K562 (cell line): ENCODE measurements at regions not wholly inside any gene's neighbourhood (a gene's known extent, or its start where the extent isn't known, plus 50 kb on each side); places are given as distances from the start of the nearest gene placed in this dataset.

ENCODE experiments used
- ATAC-seq: fragments of 200-7000 bp; cut with Tn5 transposase; 3 replicates; pipeline ENCODE4 v1.9.1; 2020; ENCODE audit warnings: moderate library complexity
- BruUV-seq: library from RNA; stranded (reverse); fragments of 400-500 nt; replicated peaks from 2 replicates; lab custom pipeline; 2021; lab: Mats Ljungman, UMichigan
- CTCF ChIA-PET: fragments of 300-600 bp; formaldehyde crosslinking; extraction: SDS; loops from one replicate; lab custom pipeline; 2021; ENCODE audit warnings: low intra/inter-chr PET ratio; lab: Yijun Ruan, JAX
- POLR2A ChIA-PET: fragments of 300-600, 350-650 bp; sonication (Branson Sonifier 250); formaldehyde crosslinking; extraction: SDS; loops from one replicate; lab custom pipeline; 2021; ENCODE audit warnings: antibody characterized with exemption, inconsistent platforms; lab: Yijun Ruan, JAX
- DNase-seq, 4 experiments: peaks; one replicate each; pipeline versions ENCODE4 v3.0.0 to v3.0.0-alpha.2; 2011 to 2018; ENCODE audit warnings: low spot score in 3 of 4, mixed read lengths in 3 of 4; ENCODE audit errors: extremely low read depth in 1 of 4
- FAIRE-seq: peaks from 2 replicates; lab custom pipeline; 2011; peaks lifted over from hg19 to GRCh38; lab: Jason Lieb, UNC
- H2AFZ ChIP-seq: 2 replicates; pipeline ENCODE4 v1.6.0; 2011; ENCODE audit warnings: low read depth, low read length, control low read depth, inconsistent platforms
- H3K27ac ChIP-seq: fragments of 200-600 bp; 3 replicates; pipeline ENCODE4 v1.8.0; 2011; ENCODE audit warnings: low read depth, mild to moderate bottlenecking, control low read depth, inconsistent platforms, low read length, moderate library complexity, mixed read lengths; ENCODE audit errors: extremely low read depth
- H3K27me3 ChIP-seq, 2 experiments: fragments of 300-600 bp in 1 of 2; 2 replicates in 1 of 2; 3 replicates in 1 of 2; pipeline versions ENCODE4 v1.6.0 to v1.8.0; 2011; ENCODE audit warnings: inconsistent platforms in 2 of 2, low read length in 2 of 2, mild to moderate bottlenecking in 1 of 2, mixed read lengths in 1 of 2, moderate library complexity in 1 of 2; ENCODE audit not compliant: control insufficient read depth in 2 of 2, insufficient read depth in 2 of 2
- H3K36me3 ChIP-seq: fragments of 300-600 bp; 3 replicates; pipeline ENCODE4 v1.8.0; 2011; ENCODE audit warnings: mild to moderate bottlenecking, low read length, inconsistent platforms; ENCODE audit not compliant: control insufficient read depth, insufficient read depth
- H3K4me1 ChIP-seq, 2 experiments: fragments of 200-600 bp in 1 of 2; replicated peaks in 1 of 2; 2 replicates in 1 of 2; 3 replicates in 1 of 2; pipeline versions ENCODE4 v1.5.1 to v1.8.0; 2011; ENCODE audit warnings: inconsistent platforms in 2 of 2, low read length in 2 of 2, mild to moderate bottlenecking in 1 of 2, mixed read lengths in 1 of 2, moderate library complexity in 1 of 2; ENCODE audit not compliant: control insufficient read depth in 2 of 2, insufficient read depth in 2 of 2
- H3K4me2 ChIP-seq: 2 replicates; pipeline ENCODE4 v1.6.1; 2011; ENCODE audit warnings: low read length, control low read depth, inconsistent platforms, mixed read lengths; ENCODE audit not compliant: insufficient read depth
- H3K4me3 ChIP-seq: fragments of 200-600 bp; sonication (generic), shearing (Covaris generic); 2 replicates; pipeline ENCODE4 v1.5.1; 2016; ENCODE audit warnings: control low read depth, inconsistent platforms
- H3K79me2 ChIP-seq: fragments of 200-600 bp; 3 replicates; pipeline ENCODE4 v1.8.0; 2011; ENCODE audit warnings: low read length, inconsistent platforms; ENCODE audit not compliant: control insufficient read depth, insufficient read depth
- H3K9ac ChIP-seq, 2 experiments: 2 replicates each; pipeline versions ENCODE4 v1.6.0 to v1.6.1; 2011; ENCODE audit warnings: low read depth in 2 of 2, low read length in 2 of 2, control low read depth in 1 of 2, inconsistent platforms in 1 of 2, mild to moderate bottlenecking in 1 of 2, mixed read lengths in 1 of 2; ENCODE audit not compliant: insufficient read depth in 1 of 2
- H3K9me1 ChIP-seq: one replicate; pipeline ENCODE4 v1.6.0; 2011; ENCODE audit warnings: inconsistent platforms, mild to moderate bottlenecking, low read length, moderate library complexity; ENCODE audit not compliant: control insufficient read depth, insufficient read depth
- H3K9me3 ChIP-seq: replicated peaks from 2 replicates; pipeline ENCODE4 v1.5.1; 2011; ENCODE audit warnings: low read depth, low read length, inconsistent platforms; ENCODE audit not compliant: control insufficient read depth, insufficient read depth
- H4K20me1 ChIP-seq: replicated peaks from 2 replicates; pipeline ENCODE4 v1.6.1; 2011; ENCODE audit warnings: low read length, inconsistent platforms, mixed read lengths; ENCODE audit not compliant: control insufficient read depth, insufficient read depth
- HCFC1 ChIP-seq: IDR thresholded peaks from 2 replicates; pipeline ENCODE4 v1.6.1; 2012; ENCODE audit warnings: low read depth, low read length, improper control_type of control experiment
- KAT7 ChIP-seq: sonication (generic); formaldehyde crosslinking; IDR thresholded peaks from 2 replicates; pipeline ENCODE4 v1.8.0; 2022; ENCODE audit warnings: missing genetic modification reagents, mild to moderate bottlenecking, borderline replicate concordance
- KDM4B ChIP-seq, 2 experiments: fragments of 450-650 bp in 1 of 2; sonication (generic) in 1 of 2; IDR thresholded peaks; 2 replicates each; pipeline ENCODE4 v1.6.1; 2016 to 2017; ENCODE audit warnings: borderline replicate concordance in 2 of 2, antibody characterized with exemption in 1 of 2, low read depth in 1 of 2, mild to moderate bottlenecking in 1 of 2
- KLF13 ChIP-seq: fragments of 450-650 bp; IDR thresholded peaks from 2 replicates; pipeline ENCODE4 v1.6.1; 2016; ENCODE audit warnings: missing genetic modification characterization, low read depth, mild to moderate bottlenecking, missing compliant biosample characterization, moderate library complexity, borderline replicate concordance
- KLF6 ChIP-seq: fragments of 250-450 bp; sonication (Bioruptor Pico); IDR thresholded peaks from 2 replicates; pipeline ENCODE4 v1.4.0; 2020; ENCODE audit warnings: mild to moderate bottlenecking, moderate library complexity, borderline replicate concordance
- PHB ChIP-seq: fragments of 250-450 bp; sonication (Bioruptor Pico); IDR thresholded peaks from 2 replicates; pipeline ENCODE4 v1.5.0; 2021
- STAT5A ChIP-seq: IDR thresholded peaks from 2 replicates; pipeline ENCODE4 v1.6.1; 2012; ENCODE audit warnings: low read length, inconsistent platforms, borderline replicate concordance
- TCF7 ChIP-seq: sonication (generic); IDR thresholded peaks from 2 replicates; pipeline ENCODE4 v1.6.1; 2016; ENCODE audit warnings: antibody characterized with exemption, borderline replicate concordance
- YBX1 ChIP-seq: fragments of 450-650 bp; IDR thresholded peaks from 2 replicates; pipeline ENCODE4 v1.7.1; 2016; ENCODE audit warnings: mild to moderate bottlenecking
- ZNF143 ChIP-seq: sonication (generic); formaldehyde crosslinking; IDR thresholded peaks from 2 replicates; pipeline ENCODE4 v1.9.0; 2022; ENCODE audit warnings: mild to moderate bottlenecking, missing genetic modification reagents
- ZNF584 ChIP-seq: fragments of 200-800 bp; sonication (Bioruptor generic); IDR thresholded peaks from 2 replicates; pipeline ENCODE4 v1.6.1; 2016; ENCODE audit warnings: low read depth, mild to moderate bottlenecking, missing genetic modification characterization, missing compliant biosample characterization
- ZNF696 ChIP-seq: fragments of 250-450 bp; sonication (Bioruptor Pico); conservative IDR thresholded peaks from 2 replicates; pipeline ENCODE4 v1.4.0; 2020; ENCODE audit warnings: mild to moderate bottlenecking, moderate library complexity
- WGBS: fragments of 100-300 bp; shearing (Covaris generic); methylation state at CpG from one replicate; pipeline ENCODE4 v1.1.6; 2016; ENCODE audit warnings: low coverage, mixed read lengths; ENCODE audit not compliant: insufficient coverage; ENCODE audit errors: missing lambda C conversion rate; 5-methylcytosine and 5-hydroxymethylcytosine counted together
- in situ Hi-C: fragments of 300-500 bp; cut with MboI; formaldehyde crosslinking; loops from 4 replicates; pipeline ENCODE4 v1.15.0; 2018; ENCODE audit warnings: inconsistent platforms, mixed read lengths
- intact Hi-C: fragments of 100-400 bp; cut with micrococcal nuclease; formaldehyde crosslinking; loops from 2 replicates; pipeline ENCODE4 v1.14.2; 2022
- TF ChIP-seq, protein P1 (sequence below), 2 experiments: fragments of 450-650 bp; conservative IDR thresholded peaks; 2 replicates each; pipeline ENCODE4 v1.6.1; 2017; ENCODE audit warnings: mild to moderate bottlenecking in 2 of 2, moderate library complexity in 2 of 2
- TF ChIP-seq, protein P2 (sequence below): fragments of 150-350 bp; conservative IDR thresholded peaks from 2 replicates; pipeline ENCODE4 v1.6.1; 2014; ENCODE audit warnings: low read length
- TF ChIP-seq, protein P3 (sequence below): sonication (generic); formaldehyde crosslinking; IDR thresholded peaks from 2 replicates; pipeline ENCODE4 v1.8.1; 2023; ENCODE audit warnings: mild to moderate bottlenecking, missing genetic modification reagents

DNA sequence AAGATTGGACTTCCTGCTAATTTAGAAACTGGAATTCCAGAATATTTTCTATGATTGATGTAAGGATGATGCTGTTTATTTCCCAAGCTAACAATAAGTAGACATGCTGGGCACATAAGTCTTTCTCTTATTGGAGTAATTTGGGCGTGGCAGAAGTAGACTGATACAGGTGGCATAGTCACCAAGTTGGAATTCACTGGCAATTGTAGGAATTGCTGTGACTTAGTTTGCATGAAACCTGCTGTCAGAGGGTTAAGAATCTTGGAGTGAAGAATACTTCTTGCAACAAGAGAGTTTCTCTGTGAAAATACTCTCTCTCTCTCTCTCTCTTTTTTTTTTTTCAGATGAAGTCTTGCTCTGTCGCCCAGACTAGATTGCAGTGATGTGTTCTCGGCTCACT is 569.7 kb downstream of the REEP3 start:
- 3% methylated on average over 3 of the region's 3 CpGs for WGBS
- ATAC-seq: no peak
- Histone ChIP-seq H4K20me1 (no peaks in the 10 kb centered on the region), H3K4me1 (no peaks in the 10 kb centered on the region), H3K27ac (no peak overlapping the region), H3K36me3 (no peaks in the 10 kb centered on the region), H3K79me2 (no peaks in the 10 kb centered on the region), H3K9me1 (no peaks in the 10 kb centered on the region), H3K4me2 (no peak overlapping the region), H3K9ac (no peak overlapping the region), H2AFZ (no peak overlapping the region), H3K4me3 (no peak overlapping the region), H3K9me3 (no peaks in the 10 kb centered on the region), H3K27me3 (no peaks in the 10 kb centered on the region)
- no peak for FAIRE-seq
- intact Hi-C loops (no loop called here), in situ Hi-C loops (no loop called here)
- no peak for DNase-seq
- ChIA-PET POLR2A (no interaction called here), CTCF (no interaction called here)
- BruUV-seq: no TSS peak
- TF ChIP-seq ZNF143 (CRISPR knock-in tag): no peak
- TF ChIP-seq YBX1: no peak
- no peak for TF ChIP-seq ZNF696
- TF ChIP-seq TCF7: no peak
- no peak for TF ChIP-seq KAT7 (CRISPR knock-in tag)
- no peak for TF ChIP-seq ZNF584
- TF ChIP-seq, protein P1, sequence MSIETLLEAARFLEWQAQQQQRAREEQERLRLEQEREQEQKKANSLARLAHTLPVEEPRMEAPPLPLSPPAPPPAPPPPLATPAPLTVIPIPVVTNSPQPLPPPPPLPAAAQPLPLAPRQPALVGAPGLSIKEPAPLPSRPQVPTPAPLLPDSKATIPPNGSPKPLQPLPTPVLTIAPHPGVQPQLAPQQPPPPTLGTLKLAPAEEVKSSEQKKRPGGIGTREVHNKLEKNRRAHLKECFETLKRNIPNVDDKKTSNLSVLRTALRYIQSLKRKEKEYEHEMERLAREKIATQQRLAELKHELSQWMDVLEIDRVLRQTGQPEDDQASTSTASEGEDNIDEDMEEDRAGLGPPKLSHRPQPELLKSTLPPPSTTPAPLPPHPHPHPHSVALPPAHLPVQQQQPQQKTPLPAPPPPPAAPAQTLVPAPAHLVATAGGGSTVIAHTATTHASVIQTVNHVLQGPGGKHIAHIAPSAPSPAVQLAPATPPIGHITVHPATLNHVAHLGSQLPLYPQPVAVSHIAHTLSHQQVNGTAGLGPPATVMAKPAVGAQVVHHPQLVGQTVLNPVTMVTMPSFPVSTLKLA (conservative IDR thresholded peaks at IDR 0.05): no peak
- TF ChIP-seq PHB (CRISPR knock-in tag): no peak
- no peak for TF ChIP-seq KLF13 (tag)
- TF ChIP-seq KDM4B (IDR thresholded peaks at IDR 0.05; ENCODE audit: borderline replicate concordance in 2 of 2, low read depth in 1 of 2): no peak
- TF ChIP-seq, protein P2, sequence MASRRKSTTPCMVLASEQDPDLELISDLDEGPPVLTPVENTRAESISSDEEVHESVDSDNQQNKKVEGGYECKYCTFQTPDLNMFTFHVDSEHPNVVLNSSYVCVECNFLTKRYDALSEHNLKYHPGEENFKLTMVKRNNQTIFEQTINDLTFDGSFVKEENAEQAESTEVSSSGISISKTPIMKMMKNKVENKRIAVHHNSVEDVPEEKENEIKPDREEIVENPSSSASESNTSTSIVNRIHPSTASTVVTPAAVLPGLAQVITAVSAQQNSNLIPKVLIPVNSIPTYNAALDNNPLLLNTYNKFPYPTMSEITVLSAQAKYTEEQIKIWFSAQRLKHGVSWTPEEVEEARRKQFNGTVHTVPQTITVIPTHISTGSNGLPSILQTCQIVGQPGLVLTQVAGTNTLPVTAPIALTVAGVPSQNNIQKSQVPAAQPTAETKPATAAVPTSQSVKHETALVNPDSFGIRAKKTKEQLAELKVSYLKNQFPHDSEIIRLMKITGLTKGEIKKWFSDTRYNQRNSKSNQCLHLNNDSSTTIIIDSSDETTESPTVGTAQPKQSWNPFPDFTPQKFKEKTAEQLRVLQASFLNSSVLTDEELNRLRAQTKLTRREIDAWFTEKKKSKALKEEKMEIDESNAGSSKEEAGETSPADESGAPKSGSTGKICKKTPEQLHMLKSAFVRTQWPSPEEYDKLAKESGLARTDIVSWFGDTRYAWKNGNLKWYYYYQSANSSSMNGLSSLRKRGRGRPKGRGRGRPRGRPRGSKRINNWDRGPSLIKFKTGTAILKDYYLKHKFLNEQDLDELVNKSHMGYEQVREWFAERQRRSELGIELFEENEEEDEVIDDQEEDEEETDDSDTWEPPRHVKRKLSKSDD: no peak
- TF ChIP-seq HCFC1: no peak
- TF ChIP-seq, protein P3, sequence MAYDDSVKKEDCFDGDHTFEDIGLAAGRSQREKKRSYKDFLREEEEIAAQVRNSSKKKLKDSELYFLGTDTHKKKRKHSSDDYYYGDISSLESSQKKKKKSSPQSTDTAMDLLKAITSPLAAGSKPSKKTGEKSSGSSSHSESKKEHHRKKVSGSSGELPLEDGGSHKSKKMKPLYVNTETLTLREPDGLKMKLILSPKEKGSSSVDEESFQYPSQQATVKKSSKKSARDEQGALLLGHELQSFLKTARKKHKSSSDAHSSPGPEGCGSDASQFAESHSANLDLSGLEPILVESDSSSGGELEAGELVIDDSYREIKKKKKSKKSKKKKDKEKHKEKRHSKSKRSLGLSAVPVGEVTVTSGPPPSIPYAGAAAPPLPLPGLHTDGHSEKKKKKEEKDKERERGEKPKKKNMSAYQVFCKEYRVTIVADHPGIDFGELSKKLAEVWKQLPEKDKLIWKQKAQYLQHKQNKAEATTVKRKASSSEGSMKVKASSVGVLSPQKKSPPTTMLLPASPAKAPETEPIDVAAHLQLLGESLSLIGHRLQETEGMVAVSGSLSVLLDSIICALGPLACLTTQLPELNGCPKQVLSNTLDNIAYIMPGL (CRISPR knock-in tag): no peak
- TF ChIP-seq STAT5A: no peak
- no peak for TF ChIP-seq KLF6 (CRISPR knock-in tag)
